HG02981 (cell line): ENCODE measurements at regions not wholly inside any gene's neighbourhood (a gene's known extent, or its start where the extent isn't known, plus 50 kb on each side); places are given as distances from the start of the nearest gene placed in this dataset.
A peak's percentile ranks its signal among the peaks of the same experiment; 100 is the strongest.

Experiments
- ATAC-seq: cut with Tn5 transposase; IDR thresholded peaks from one replicate; pipeline ENCODE4 v1.9.1; 2021; ENCODE audit warnings: mild to moderate bottlenecking, moderate library complexity; ENCODE audit not compliant: unreplicated experiment

DNA sequence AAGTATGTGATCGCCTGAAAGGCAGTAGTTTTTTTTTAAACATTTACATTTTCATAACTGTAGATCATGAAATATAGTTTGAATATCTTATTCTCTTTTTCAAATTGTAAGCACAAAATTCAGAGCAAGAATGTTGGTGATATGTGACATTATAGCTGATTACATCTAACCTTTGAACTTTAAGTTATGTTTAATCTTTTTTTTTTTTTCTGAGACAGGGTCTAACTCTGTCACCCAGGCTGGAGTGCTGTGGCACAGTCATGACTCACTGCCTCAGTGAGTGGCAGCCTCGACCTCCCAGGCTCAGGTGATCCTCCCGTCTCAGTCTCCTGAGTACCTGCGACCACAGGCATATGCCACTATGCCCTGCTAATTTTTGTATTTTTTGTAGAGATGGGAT lies 278.7 kb upstream of the NEBL start:
- ATAC-seq, result no peak

DNA sequence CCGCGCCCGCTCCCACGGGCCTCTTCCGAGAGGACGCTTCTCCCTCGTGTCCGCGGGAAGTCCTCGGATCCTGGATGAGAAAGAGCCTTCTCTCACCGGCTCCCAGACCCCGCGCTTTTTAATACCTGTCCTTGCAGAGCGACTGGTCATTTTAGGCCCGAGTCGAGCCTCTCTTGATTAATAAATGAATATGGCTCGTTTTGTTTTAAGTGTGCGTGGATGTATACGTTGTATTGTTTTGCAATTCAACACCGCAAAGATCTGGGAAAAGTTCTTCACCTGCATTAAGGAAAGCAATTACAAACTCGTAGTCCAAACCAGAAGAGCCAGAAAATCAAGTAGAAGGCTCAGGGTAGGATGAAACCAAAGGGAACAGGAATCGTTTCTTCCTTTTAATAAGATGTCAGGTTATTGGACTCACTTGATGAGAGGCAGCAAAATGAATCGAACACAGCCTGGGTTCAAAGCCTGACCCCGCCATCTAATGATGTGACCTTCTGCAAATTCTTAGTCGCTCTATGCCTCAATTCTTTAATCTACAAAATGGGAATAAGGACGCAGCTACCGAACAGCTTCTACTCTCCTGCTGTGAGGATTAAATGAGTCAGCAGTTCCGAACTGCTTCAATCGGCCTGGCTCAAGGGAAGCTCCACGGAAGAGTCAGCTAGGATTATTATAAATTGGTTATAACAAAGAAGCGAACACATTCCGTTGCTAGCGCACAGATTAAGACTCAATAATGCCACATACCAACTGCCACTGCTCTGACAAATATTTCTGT lies 277.8 kb upstream of the NEBL start:
- ATAC-seq, result no peak

DNA sequence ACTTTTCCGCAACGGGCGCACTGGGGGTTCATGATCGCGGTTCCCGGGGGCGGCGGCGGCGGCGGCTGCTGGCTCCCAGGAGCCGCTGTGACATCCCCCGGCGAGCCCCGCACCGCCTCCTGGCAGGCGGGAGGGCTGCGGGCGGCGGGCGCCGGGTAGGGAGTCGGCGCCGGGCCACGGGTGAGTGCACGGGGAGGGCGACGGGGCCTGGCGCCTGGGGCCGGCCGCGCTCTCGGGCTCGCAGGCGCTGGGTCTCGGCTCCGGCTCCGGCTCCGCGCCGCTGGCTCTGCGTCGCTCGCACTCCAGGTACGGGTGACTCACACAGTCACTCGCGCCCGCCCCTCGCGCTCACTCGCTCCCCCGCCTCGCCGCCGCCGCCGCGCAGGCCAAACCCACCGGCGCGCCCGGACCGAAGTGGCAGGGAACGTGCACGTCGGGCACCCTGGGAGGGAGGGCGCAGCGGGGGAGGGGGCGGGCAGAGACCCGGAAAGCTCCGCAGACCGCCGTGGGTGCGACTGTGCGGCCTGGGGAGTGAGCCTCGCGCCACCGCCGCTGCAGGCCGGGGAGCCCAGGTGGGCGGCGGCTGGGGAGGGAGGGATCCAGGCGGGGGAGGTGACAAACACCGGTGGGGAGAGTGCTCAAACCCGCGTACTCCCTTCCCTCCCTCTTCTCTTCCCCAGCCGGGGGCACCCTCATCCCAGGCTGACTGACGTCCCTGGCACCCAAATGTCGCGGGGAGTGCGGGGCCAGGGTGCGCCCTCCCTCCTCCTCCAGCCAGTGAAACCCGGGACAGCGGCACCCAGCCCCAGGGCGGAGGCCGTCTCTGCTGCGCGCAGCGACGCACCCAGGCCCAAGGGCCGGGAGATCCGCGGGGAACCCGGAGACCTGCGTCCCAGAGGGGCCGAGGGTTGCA lies 276.9 kb upstream of the NEBL start:
- ATAC-seq, result peak; percentile 42

DNA sequence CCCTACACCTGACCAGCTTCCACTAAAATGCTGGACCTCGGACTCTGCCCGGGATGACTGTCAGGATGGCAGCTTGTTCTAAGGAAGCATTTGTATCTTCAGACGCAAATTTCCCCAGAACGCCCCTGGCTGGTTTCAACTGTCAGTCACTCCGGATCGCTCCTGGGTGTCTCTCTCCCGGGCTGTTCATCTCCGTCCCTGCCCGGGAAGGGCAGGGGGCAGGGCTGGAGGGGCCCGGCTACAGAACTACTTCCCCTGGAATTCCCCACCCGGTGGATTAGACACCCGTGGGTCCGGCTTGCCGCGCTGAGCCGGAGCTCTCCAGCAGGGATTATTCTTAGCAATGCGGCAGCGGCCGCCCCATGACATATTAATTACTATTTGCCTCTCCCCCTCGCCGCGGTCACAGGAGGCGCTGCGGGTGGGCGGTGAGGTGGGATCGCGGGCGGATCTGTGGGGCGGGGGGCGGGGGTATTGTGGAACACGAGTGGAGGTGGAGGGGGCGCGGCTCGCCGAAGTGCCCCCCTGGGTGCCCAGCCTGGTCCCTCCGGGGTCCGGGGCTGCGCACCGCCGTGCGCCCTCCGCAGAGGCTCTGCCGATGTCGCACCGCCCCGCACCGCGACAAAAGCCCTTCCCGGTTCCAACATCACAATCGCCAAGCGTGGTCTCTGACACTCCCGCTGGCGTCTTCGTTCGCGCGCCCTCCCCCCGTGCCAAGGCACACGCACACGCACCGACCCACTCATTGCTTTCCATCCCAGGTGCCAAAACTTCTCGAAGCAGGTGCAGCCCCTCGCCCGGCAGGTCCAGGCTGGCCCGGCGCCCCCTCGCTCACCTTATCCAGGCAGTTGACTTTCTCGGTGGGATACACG lies 276.1 kb upstream of the NEBL start:
- no peak for ATAC-seq

DNA sequence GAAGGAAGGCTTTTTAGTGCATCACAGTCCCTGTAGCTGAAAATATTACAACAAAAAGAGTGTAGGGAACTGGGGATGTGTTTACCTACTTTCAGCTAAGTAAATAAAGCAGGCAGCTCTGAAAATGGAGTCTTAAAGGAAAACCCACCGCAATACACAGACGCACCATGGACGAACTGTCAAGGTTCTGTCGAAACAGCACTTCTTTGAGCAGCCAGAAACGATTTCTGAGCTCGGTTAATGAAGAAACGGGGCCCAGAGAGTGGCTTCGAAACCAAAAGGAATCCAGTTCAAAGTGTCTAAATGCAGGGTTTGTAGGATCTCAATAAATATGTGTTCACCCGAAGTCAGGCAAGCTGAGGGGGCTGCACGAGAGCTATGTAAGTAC lies 275.4 kb upstream of the NEBL start:
- no peak for ATAC-seq

DNA sequence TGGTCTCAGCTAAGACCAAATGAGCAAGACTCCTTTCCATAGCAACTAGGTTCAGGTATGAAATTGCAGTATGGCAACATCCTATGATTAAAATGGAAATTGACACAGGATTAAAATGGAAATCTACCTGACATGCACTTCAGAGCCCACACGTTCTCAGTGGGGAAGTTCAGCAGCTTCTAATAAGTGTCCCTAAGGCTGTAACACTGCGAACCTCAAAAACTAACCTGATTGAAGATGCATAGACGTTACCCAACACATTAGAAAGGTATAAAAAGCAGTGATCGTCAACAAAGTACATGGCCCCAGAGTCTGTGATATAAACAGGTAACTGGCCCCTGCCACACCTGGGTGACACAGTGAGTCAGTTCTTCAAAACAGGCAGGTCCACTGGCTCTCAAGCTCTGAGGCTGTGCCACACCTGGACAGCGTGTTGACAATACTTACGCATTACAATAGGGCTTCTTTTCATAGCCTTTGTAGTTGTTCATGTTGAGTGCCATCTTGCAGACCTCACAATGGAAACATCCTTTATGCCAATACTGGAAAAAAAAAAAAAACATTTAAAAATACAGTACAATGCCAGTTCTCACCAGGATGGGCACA lies 274.9 kb upstream of the NEBL start:
- no peak for ATAC-seq

DNA sequence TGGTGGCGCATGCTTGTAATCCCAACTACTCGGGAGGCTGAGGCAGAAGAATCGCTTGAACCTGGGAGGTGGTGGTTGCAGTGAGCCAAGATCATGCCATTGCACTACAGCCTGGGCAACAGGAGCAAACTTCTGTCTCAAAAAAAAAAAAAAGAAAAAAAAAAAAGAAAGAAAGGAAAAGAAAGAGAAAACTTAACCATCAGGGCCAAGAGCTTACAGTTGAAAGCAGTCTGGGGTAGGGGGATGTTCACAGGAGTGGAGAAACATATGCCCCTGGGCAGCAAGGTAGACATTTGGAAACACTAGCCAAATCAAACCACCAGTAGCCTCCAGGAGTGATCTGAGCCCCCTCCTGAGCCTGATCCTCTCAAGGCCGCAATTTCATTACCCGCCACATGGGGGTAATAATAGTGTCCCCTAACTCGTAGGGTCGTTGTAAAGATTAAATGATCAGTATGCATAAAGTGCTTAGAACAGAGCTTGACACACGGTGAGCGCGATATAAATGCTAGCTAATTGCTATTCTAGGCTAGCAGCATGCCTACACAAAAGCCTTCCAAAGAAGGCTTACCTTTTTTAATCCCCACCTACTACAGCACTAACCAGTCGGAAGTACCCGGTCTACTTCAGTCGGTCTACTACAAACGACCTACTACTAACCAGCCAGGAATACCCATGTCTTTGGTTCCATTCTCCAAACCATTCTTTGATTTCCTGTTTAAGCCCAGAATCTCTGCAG lies 274.3 kb upstream of the NEBL start:
- no peak for ATAC-seq

DNA sequence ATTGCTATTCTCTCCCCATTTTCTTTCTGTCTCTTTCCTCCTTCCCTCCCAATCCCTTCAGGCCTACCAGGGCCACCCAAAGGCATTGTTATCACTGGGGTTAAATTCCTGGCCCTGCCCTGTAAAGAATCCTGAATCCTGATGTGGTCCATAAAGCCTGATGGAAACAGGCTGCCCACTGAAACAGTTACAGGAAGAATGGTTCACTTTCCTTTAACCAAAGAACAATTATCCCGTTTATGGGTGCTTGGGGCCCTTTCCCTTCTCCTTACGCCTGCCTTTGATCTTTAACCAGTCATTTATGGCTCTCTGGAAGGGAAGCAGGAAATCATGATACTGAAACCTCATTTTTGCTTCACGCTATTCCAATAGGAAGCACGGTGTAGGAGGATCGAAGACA lies 273.1 kb upstream of the NEBL start:
- ATAC-seq, result no peak

DNA sequence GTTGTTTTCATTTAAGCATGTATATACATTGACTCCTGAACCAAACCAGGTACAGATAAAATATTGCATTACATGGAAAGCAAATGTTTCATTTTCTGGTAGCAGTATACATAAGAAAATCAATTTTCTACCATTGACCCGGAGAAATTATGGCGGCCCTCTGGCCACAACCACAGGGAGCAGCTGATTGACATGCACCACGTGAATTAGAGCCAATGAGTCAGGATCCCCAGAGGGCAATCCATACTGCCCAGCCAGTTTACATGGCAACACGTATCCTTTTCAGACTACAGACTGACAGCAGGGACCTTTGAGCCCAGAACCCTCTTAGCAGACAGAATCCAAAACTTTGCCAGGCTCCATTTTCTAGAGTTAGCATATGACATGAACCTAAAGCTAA lies 272.2 kb upstream of the NEBL start:
- no peak for ATAC-seq

DNA sequence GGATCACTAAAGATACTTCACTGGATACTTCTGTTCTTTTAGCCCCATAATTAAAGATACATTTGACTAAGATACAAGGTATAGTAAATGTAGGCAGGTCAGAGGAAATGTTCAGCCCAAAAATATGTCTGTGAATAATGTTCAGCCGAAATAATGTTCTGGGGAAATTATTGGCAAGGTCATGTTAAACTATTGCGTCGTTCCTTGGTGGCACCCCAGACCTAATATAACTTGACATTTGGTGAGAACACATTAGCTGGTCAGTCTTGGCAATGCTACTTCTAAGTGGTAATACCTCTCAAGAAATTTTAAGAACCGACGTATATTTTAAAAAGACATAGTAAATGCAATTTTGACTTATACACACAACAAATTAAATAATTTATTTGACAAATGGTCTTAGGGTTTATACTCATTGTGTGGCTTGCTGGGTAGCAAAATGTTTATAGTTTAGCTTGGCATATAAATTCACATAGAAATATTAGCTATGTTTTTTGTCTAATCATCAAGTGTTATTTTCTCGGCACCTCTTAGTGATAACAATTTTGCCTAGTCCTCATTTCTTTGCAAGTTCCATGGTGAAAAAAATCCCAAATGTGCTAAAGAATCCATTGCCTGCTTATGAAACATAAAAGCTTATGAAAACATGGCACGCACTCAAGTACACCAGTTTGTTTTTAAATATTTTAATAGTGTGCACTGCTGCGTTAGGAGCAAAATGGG lies 270.3 kb upstream of the NEBL start:
- ATAC-seq, result no peak

DNA sequence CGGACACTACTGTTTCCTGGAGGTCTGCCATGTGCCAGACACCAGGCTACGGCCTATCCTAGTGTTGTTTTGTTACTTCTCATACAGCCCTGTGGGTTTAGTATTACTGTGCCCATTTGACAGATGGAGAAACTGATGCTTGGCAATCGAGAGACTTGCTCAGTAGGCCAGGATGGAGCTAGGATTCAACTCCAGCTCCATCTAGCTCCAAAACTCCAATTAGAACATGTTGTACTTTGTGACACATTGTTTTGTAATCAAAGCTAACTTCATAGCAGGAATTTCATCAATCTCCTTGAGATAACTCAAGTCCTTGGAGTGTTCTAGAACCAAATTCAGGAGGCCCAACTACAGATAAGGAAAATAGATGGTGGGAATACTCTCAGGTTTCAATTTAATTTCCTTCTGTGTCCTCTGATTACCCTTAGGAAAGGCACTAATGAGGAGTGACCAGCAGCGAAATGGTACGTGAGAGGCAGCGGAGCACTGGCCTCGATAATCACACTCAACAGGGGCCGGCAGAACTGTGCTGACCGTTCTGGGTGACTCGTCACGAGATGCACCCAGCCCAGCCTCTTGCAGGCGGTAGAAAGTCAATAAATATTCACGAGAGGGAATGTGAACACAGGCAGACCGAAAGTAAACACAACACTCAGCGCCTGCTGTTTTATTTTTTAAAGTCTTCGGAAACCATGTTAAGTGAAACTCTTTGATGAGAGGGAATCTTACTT lies 269.6 kb upstream of the NEBL start:
- no peak for ATAC-seq

DNA sequence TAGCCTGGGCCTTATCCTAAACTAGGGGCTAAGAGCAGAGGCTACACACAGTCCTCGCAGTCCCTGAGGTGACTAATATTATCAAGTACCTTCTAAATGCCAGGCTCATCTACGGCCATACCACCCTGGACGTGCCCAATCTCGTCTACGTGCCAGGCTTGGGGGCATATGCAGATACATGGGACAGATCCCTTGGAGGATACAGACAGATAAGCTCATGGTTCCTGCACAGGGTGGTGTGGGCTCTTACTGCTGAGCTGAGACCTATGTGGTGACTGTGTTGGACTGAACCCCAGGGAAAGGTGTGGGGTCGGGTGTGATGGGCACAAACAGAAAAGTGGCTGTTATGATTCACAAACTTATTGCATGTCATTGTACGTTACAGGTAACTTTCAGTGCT lies 268.4 kb upstream of the NEBL start:
- ATAC-seq, result no peak

DNA sequence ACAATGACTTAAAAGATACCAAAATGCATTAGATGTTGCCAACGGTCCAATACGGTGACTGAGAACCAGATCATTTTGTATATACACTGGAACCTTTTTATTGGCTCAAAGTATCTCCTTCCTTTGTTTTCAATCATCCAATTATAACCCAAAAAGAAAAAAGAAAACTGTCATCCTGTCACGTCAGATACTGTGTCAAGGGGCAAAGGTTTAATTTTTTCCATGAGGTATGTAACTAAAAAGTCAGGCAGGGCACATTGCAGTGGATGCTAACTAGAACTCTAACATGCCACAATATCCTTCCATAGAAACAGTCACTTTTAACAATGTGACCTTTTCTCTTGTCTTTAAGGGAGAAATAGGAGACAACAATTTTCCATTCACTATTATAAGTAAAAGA lies 267.6 kb upstream of the NEBL start:
- ATAC-seq, result no peak

DNA sequence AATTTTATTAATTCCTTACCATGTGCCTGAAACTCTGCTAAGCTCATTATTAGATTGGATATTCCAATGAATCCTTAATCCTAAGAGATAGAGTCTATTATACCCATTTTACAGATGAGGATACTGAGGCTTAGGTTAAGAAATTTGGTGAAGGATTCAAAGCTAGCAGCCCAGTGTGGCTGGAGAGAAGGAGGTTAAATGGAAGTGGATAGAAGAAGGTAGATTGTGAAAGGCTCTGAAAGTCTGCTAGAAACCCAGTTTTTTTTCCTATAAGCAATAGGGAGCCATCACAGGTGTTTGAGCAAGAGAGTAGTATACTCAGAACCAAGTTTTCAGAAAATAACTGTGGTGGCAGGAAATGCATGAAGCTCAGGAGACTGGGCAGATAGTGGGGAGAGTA lies 265.8 kb upstream of the NEBL start:
- no peak for ATAC-seq

DNA sequence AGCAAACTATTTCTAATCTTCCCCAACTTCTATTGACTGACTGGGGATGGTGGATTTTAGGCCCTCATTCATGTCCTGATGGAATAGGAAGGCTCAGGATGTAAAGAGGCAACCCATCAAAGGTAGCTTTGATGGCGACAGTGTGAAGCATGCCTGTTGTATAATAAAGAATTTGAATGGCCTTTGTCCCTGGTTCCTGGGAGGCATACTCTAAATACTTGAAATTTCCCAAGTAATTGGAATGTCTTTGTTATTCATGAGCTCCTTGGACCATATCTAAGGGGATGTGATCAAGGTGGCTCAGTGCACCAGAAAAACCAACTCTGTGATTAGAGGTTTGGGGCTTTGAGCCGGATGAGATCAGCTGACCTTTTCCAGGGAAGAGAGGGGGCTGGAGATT lies 264.5 kb upstream of the NEBL start:
- ATAC-seq, result no peak

DNA sequence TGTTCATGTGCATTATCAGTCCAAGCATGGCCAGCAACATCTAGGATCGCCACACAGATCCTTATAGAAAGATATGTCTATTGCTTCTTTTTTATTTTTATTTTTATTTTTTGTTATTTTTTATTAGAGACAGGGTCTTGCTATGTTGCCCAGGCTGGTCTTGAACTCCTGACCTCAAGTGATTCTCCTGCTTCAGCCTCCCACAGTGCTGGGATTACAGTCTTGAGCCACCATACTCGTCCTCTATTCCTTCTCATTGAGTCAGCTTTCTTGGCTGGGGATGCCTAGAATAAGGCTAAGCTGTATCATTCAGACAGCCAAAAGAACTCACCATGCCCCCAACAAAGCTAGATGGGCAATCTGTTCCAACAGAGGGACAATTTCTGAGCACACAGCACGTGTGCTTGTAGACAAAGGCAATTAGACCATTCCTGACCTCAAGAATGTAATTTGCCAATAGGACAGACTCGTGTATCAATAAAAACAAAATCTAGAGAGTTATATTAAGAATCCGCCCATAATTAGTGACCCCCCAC lies 264.0 kb upstream of the NEBL start:
- ATAC-seq, result no peak

DNA sequence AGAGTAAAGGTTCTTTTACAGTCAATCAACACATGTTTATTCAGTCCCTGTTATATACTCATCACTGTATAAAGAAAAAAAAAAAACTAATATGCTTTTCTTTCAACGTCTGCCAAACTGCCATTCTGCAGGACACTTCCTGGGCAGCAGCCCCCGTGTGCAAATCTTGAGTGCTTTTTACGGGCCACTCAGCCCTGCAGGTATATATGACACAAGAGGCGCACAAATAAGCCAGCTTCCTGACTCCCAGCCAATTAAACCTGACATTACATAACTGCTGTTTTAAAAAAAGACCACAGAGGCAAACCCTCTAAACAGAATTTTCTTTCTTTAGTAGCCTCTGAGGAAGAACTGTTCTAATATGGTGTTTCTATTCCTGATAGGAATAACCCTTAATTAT lies 263.0 kb upstream of the NEBL start:
- ATAC-seq, result no peak

DNA sequence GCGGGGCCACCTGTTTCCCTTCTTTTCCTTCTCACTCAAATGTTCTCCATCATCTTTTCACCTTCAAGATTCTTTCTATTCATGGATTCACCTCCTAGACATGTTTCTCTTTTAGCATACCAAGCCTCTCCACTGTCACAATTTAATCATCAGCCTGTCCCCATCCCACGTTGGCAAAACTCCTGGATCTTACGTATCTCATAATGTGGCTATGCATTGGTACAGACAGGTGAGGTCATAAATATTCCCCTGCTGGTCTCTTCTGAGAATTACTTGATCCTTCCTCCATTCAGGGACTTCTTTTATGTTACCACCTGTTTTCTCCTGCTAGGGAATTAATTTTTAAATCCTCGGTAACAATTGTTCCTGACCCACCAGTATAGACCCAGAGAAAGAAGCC lies 262.6 kb upstream of the NEBL start:
- no peak for ATAC-seq

DNA sequence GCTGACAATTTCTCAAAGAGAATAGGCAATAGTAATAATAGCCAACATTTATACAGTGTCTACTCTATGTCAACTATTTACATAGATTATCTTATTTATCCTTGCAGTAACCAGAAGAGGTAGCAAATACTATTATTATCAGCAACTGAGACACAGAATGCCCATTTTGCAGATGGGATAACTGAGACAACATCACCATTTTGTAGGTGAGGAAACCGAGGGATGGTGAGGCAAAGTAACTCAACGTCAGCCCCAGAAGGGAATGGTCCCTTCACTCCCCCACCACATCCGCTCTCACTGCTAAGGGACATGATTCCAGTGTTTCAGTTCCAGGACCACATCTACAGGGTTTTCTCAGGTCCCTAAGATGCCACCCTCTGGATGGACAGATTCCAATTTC lies 261.2 kb upstream of the NEBL start:
- ATAC-seq, result no peak
